HepG2 (cell line): ENCODE measurements at regions not wholly inside any gene's neighbourhood (a gene's known extent, or its start where the extent isn't known, plus 50 kb on each side); places are given as distances from the start of the nearest gene placed in this dataset.

Experiments used
- ATAC-seq: fragments of 200-7000 bp; cut with Tn5 transposase; 3 replicates; pipeline ENCODE4 v1.9.1; 2020; ENCODE audit warnings: mild to moderate bottlenecking, moderate library complexity
- BruUV-seq: library from RNA; stranded (reverse); fragments of 400-500 nt; replicated peaks from 2 replicates; lab custom pipeline; 2021; lab: Mats Ljungman, UMichigan
- CTCF ChIA-PET: fragments of 300-600 bp; formaldehyde crosslinking; extraction: SDS; loops from one replicate; lab custom pipeline; 2021; ENCODE audit warnings: low total read pairs, inconsistent platforms, low intra/inter-chr PET ratio; lab: Yijun Ruan, JAX
- POLR2A ChIA-PET: fragments of 350-600 bp; sonication (Branson Sonifier 250); formaldehyde crosslinking; loops from one replicate; lab custom pipeline; 2020; ENCODE audit warnings: antibody characterized with exemption, inconsistent platforms; lab: Yijun Ruan, JAX
- DNase-seq: peaks from one replicate; pipeline ENCODE4 v3.0.0-alpha.2; 2015; ENCODE audit warnings: low spot score
- FAIRE-seq: peaks from 3 replicates; lab custom pipeline; 2011; peaks lifted over from hg19 to GRCh38; lab: Jason Lieb, UNC
- H2AFZ ChIP-seq: one replicate; pipeline ENCODE4 v1.6.1; 2011; ENCODE audit warnings: low read length, inconsistent platforms
- H3K27ac ChIP-seq: fragments of 300-600 bp; 3 replicates; pipeline ENCODE4 v1.8.0; 2011; ENCODE audit warnings: mixed run types, mild to moderate bottlenecking, mixed read lengths, low read length, inconsistent platforms; ENCODE audit not compliant: insufficient read depth; ENCODE audit errors: extremely low read length
- H3K27me3 ChIP-seq, 2 experiments: fragments of 200-600 bp in 1 of 2; 2 replicates in 1 of 2; 3 replicates in 1 of 2; pipeline versions ENCODE4 v1.6.0 to v1.8.0; 2011; ENCODE audit warnings: low read length in 2 of 2, mild to moderate bottlenecking in 2 of 2, moderate library complexity in 2 of 2, inconsistent platforms in 1 of 2; ENCODE audit not compliant: insufficient read depth in 2 of 2, control insufficient read depth in 1 of 2
- H3K36me3 ChIP-seq, 2 experiments: fragments of 200-600 bp in 1 of 2; replicated peaks in 1 of 2; 2 replicates in 1 of 2; 3 replicates in 1 of 2; pipeline versions ENCODE4 v1.5.1 to v1.8.0; 2011; ENCODE audit warnings: low read length in 2 of 2, inconsistent platforms in 1 of 2; ENCODE audit not compliant: insufficient read depth in 2 of 2, control insufficient read depth in 1 of 2
- H3K4me1 ChIP-seq: 2 replicates; pipeline ENCODE4 v1.5.1; 2012; ENCODE audit warnings: low read length, inconsistent platforms; ENCODE audit not compliant: insufficient read depth
- H3K4me2 ChIP-seq: 2 replicates; pipeline ENCODE4 v1.6.0; 2011; ENCODE audit warnings: low read depth, low read length, inconsistent platforms
- H3K4me3 ChIP-seq, 3 experiments: fragments of 200-600 bp in 1 of 3; sonication (generic), shearing (Covaris generic) in 1 of 3; replicated peaks in 1 of 3; 2 replicates each; pipeline ENCODE4 v1.5.1; 2011 to 2016; ENCODE audit warnings: low read length in 3 of 3, inconsistent platforms in 2 of 3, low read depth in 2 of 3, mild to moderate bottlenecking in 2 of 3, control low read depth in 1 of 3, mixed read lengths in 1 of 3; ENCODE audit not compliant: insufficient read depth in 1 of 3
- H3K79me2 ChIP-seq: one replicate; pipeline ENCODE4 v1.6.1; 2011; ENCODE audit warnings: low read length, inconsistent platforms; ENCODE audit not compliant: insufficient read depth
- H3K9ac ChIP-seq: 2 replicates; pipeline ENCODE4 v1.6.0; 2011; ENCODE audit warnings: mild to moderate bottlenecking, low read depth, low read length, inconsistent platforms; ENCODE audit not compliant: insufficient read depth
- H3K9me3 ChIP-seq: 2 replicates; pipeline ENCODE4 v1.5.1; 2012; ENCODE audit warnings: mild to moderate bottlenecking, low read length
- H4K20me1 ChIP-seq: 2 replicates; pipeline ENCODE4 v1.6.0; 2011; ENCODE audit warnings: inconsistent platforms, mild to moderate bottlenecking, low read length, moderate library complexity; ENCODE audit not compliant: insufficient read depth
- WGBS: methylation state at CpG from one replicate; pipeline ENCODE4 v1.1.6; 2017; ENCODE audit warnings: low lambda C conversion rate; 5-methylcytosine and 5-hydroxymethylcytosine counted together
- in situ Hi-C: cut with HindIII; loops from 2 replicates; pipeline ENCODE4 v1.10.0; 2017; ENCODE audit warnings: low pct_unique_long_range_greater_than_20kb; ENCODE audit not compliant: extremely low pct_ligation_motif_present
- intact Hi-C: fragments of 100-400 bp; cut with micrococcal nuclease; formaldehyde crosslinking; loops from one replicate; pipeline ENCODE4 v1.10.0; 2022; ENCODE audit not compliant: unreplicated experiment
- TF ChIP-seq, protein P1 (sequence below): sonication (generic); formaldehyde crosslinking; IDR thresholded peaks from 2 replicates; pipeline ENCODE4 v1.8.1; 2023; ENCODE audit warnings: mild to moderate bottlenecking, inconsistent platforms, moderate library complexity, missing genetic modification reagents, borderline replicate concordance
- TF ChIP-seq, protein P2 (sequence below): sonication (generic); formaldehyde crosslinking; IDR thresholded peaks from 2 replicates; pipeline ENCODE4 v1.4.0; 2020; ENCODE audit warnings: mild to moderate bottlenecking, missing genetic modification reagents

DNA sequence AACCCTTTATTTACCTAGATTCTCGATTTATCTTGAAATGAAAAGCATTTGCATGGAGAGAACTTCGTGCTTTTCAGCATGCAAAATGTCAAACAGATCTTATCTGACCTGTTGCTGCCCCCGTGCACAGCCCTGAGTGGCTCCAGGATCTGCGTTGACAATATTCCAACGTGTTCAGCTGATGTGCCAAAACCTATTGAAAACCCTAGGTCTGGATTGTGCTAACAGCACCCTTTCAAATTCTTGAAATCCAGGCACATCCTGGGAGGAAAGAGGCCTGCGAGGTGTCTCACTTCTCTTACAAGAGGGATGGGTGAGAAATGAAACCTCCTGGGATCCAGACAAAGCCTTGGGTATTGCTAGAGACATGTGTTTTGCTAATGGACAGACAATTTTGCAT is 231.8 kb downstream of the MAP2K4 start:
- WGBS = 2% methylated on average over 6 of the region's 6 CpGs
- H4K20me1 ChIP-seq = no peaks in the 10 kb centered on the region
- DNase-seq (no peak), FAIRE-seq (no peak), ATAC-seq (no peak)
- no peaks in the 10 kb centered on the region for H3K9me3 ChIP-seq
- no peak overlapping the region for H3K4me2 ChIP-seq
- H3K36me3 ChIP-seq = no peaks in the 10 kb centered on the region
- no peaks in the 10 kb centered on the region for H3K4me1 ChIP-seq
- CTCF ChIA-PET = no interaction called here
- H3K9ac ChIP-seq = no peak overlapping the region
- POLR2A ChIA-PET = no interaction called here
- in situ Hi-C loops = no loop called here
- no peak overlapping the region for H2AFZ ChIP-seq
- TF ChIP-seq, protein P1, sequence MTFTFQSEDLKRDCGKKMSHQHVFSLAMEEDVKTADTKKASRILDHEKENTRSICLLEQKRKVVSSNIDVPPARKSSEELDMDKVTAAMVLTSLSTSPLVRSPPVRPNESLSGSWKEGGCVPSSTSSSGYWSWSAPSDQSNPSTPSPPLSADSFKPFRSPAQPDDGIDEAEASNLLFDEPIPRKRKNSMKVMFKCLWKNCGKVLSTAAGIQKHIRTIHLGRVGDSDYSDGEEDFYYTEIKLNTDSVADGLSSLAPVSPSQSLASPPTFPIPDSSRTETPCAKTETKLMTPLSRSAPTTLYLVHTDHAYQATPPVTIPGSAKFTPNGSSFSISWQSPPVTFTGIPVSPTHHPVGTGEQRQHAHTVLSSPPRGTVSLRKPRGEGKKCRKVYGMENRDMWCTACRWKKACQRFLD (CRISPR knock-in tag) = no peak
- TF ChIP-seq, protein P2, sequence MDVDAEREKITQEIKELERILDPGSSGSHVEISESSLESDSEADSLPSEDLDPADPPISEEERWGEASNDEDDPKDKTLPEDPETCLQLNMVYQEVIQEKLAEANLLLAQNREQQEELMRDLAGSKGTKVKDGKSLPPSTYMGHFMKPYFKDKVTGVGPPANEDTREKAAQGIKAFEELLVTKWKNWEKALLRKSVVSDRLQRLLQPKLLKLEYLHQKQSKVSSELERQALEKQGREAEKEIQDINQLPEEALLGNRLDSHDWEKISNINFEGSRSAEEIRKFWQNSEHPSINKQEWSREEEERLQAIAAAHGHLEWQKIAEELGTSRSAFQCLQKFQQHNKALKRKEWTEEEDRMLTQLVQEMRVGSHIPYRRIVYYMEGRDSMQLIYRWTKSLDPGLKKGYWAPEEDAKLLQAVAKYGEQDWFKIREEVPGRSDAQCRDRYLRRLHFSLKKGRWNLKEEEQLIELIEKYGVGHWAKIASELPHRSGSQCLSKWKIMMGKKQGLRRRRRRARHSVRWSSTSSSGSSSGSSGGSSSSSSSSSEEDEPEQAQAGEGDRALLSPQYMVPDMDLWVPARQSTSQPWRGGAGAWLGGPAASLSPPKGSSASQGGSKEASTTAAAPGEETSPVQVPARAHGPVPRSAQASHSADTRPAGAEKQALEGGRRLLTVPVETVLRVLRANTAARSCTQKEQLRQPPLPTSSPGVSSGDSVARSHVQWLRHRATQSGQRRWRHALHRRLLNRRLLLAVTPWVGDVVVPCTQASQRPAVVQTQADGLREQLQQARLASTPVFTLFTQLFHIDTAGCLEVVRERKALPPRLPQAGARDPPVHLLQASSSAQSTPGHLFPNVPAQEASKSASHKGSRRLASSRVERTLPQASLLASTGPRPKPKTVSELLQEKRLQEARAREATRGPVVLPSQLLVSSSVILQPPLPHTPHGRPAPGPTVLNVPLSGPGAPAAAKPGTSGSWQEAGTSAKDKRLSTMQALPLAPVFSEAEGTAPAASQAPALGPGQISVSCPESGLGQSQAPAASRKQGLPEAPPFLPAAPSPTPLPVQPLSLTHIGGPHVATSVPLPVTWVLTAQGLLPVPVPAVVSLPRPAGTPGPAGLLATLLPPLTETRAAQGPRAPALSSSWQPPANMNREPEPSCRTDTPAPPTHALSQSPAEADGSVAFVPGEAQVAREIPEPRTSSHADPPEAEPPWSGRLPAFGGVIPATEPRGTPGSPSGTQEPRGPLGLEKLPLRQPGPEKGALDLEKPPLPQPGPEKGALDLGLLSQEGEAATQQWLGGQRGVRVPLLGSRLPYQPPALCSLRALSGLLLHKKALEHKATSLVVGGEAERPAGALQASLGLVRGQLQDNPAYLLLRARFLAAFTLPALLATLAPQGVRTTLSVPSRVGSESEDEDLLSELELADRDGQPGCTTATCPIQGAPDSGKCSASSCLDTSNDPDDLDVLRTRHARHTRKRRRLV (CRISPR knock-in tag) = no peak
- intact Hi-C loops = no loop called here
- no peaks in the 10 kb centered on the region for H3K79me2 ChIP-seq
- no TSS peak for BruUV-seq
- H3K27ac ChIP-seq = no peak overlapping the region
- H3K4me3 ChIP-seq = no peak overlapping the region
- H3K27me3 ChIP-seq = peaks cover 4 to 41% of the 10 kb centered on the region in 2 experiments; a peak in 3 of 5 replicates
